22Rv1 (cell line): ENCODE measurements at regions not wholly inside any gene's neighbourhood (a gene's known extent, or its start where the extent isn't known, plus 50 kb on each side); places are given as distances from the start of the nearest gene placed in this dataset.

Experiments used
- CTCF ChIP-seq: fragments of 450-650 bp; IDR thresholded peaks from 2 replicates; pipeline ENCODE4 v1.5.1; 2017; ENCODE audit warnings: mild to moderate bottlenecking
- ZFX ChIP-seq: fragments of 450-650 bp; IDR thresholded peaks from 2 replicates; pipeline ENCODE4 v1.6.1; 2017; ENCODE audit warnings: antibody characterized with exemption, borderline replicate concordance

GRCh38 chr13:109684824-109685202, 101.6 kb downstream of the IRS2 start:
- no peak for TF ChIP-seq CTCF
- TF ChIP-seq ZFX = no peak
